Ishikawa (cell line): ENCODE measurements at regions not wholly inside any gene's neighbourhood (a gene's known extent, or its start where the extent isn't known, plus 50 kb on each side); places are given as distances from the start of the nearest gene placed in this dataset.

Experiments used
- CEBPB ChIP-seq: IDR thresholded peaks from 2 replicates; pipeline ENCODE4 v1.6.1; 2012
- CREB1 ChIP-seq: IDR thresholded peaks from 2 replicates; pipeline ENCODE4 v1.6.1; 2012; ENCODE audit warnings: low read depth
- EGR1 ChIP-seq: IDR thresholded peaks from 2 replicates; pipeline ENCODE4 v1.6.1; 2012
- EP300 ChIP-seq: IDR thresholded peaks from 2 replicates; pipeline ENCODE4 v1.6.1; 2012; ENCODE audit warnings: borderline replicate concordance
- FOXM1 ChIP-seq: IDR thresholded peaks from 2 replicates; pipeline ENCODE4 v1.6.1; 2012; ENCODE audit warnings: low read depth, borderline replicate concordance
- NFIC ChIP-seq: IDR thresholded peaks from 2 replicates; pipeline ENCODE4 v1.6.1; 2012
- RAD21 ChIP-seq: IDR thresholded peaks from 2 replicates; pipeline ENCODE4 v1.6.1; 2012; ENCODE audit warnings: low read depth
- TAF1 ChIP-seq: IDR thresholded peaks from 2 replicates; pipeline ENCODE4 v1.6.1; 2012; ENCODE audit warnings: low read depth, mild to moderate bottlenecking
- TCF12 ChIP-seq: IDR thresholded peaks from 2 replicates; pipeline ENCODE4 v1.6.1; 2012; ENCODE audit warnings: low read depth
- TEAD4 ChIP-seq: IDR thresholded peaks from 2 replicates; pipeline ENCODE4 v1.6.1; 2012
- YY1 ChIP-seq: IDR thresholded peaks from 2 replicates; pipeline ENCODE4 v1.6.1; 2012; ENCODE audit warnings: low read depth
- ZBTB7A ChIP-seq: IDR thresholded peaks from 2 replicates; pipeline ENCODE4 v1.6.1; 2012; ENCODE audit warnings: low read depth
- TF ChIP-seq, protein P1 (sequence below): IDR thresholded peaks from 2 replicates; pipeline ENCODE4 v1.6.1; 2012
- TF ChIP-seq, protein P2 (sequence below): IDR thresholded peaks from 2 replicates; pipeline ENCODE4 v1.6.1; 2012
- TF ChIP-seq, protein P3 (sequence below): IDR thresholded peaks from 2 replicates; pipeline ENCODE4 v1.6.1; 2012; ENCODE audit warnings: low read depth, mild to moderate bottlenecking

DNA sequence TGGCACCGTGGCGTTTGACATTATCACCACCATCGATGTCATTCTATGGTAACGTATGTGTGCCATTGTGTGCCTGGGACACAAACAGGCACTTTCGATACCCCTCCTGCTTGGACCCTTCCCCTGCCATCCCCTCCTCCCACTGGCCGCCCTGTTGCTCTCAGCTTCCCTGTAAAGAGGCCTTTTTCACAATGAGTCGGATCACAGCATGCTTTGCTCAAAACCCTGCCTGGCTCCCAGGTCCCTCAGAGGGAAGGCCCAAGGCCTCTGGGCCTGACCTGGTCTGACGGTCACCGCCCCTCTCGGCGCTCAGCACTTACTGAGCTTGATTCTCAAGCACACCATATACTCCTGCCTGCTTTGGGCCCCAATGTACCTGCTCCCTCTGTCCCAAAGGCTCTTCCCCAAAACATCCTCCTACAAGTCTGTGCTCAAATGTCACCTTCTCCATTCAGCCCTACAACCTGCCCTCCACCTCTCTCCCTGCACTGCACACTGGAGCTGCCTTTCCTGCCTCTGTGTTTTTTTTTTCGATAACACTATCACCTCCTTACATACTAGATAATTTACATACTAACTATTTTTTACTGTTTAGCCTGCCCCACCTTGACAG, 303.8 kb downstream of the SOX9 start:
- TF ChIP-seq TAF1 (no peak), CREB1 (no peak), EP300 (no peak), TCF12 (no peak), CEBPB (no peak), RAD21 (no peak), NFIC (no peak), ZBTB7A (no peak), TEAD4 (no peak), EGR1 (no peak), FOXM1 (no peak), YY1 (no peak)
- TF ChIP-seq, protein P1, sequence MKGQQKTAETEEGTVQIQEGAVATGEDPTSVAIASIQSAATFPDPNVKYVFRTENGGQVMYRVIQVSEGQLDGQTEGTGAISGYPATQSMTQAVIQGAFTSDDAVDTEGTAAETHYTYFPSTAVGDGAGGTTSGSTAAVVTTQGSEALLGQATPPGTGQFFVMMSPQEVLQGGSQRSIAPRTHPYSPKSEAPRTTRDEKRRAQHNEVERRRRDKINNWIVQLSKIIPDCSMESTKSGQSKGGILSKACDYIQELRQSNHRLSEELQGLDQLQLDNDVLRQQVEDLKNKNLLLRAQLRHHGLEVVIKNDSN = no peak
- TF ChIP-seq, protein P2, sequence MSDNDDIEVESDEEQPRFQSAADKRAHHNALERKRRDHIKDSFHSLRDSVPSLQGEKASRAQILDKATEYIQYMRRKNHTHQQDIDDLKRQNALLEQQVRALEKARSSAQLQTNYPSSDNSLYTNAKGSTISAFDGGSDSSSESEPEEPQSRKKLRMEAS = no peak
- TF ChIP-seq, protein P3, sequence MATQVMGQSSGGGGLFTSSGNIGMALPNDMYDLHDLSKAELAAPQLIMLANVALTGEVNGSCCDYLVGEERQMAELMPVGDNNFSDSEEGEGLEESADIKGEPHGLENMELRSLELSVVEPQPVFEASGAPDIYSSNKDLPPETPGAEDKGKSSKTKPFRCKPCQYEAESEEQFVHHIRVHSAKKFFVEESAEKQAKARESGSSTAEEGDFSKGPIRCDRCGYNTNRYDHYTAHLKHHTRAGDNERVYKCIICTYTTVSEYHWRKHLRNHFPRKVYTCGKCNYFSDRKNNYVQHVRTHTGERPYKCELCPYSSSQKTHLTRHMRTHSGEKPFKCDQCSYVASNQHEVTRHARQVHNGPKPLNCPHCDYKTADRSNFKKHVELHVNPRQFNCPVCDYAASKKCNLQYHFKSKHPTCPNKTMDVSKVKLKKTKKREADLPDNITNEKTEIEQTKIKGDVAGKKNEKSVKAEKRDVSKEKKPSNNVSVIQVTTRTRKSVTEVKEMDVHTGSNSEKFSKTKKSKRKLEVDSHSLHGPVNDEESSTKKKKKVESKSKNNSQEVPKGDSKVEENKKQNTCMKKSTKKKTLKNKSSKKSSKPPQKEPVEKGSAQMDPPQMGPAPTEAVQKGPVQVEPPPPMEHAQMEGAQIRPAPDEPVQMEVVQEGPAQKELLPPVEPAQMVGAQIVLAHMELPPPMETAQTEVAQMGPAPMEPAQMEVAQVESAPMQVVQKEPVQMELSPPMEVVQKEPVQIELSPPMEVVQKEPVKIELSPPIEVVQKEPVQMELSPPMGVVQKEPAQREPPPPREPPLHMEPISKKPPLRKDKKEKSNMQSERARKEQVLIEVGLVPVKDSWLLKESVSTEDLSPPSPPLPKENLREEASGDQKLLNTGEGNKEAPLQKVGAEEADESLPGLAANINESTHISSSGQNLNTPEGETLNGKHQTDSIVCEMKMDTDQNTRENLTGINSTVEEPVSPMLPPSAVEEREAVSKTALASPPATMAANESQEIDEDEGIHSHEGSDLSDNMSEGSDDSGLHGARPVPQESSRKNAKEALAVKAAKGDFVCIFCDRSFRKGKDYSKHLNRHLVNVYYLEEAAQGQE = no peak

DNA sequence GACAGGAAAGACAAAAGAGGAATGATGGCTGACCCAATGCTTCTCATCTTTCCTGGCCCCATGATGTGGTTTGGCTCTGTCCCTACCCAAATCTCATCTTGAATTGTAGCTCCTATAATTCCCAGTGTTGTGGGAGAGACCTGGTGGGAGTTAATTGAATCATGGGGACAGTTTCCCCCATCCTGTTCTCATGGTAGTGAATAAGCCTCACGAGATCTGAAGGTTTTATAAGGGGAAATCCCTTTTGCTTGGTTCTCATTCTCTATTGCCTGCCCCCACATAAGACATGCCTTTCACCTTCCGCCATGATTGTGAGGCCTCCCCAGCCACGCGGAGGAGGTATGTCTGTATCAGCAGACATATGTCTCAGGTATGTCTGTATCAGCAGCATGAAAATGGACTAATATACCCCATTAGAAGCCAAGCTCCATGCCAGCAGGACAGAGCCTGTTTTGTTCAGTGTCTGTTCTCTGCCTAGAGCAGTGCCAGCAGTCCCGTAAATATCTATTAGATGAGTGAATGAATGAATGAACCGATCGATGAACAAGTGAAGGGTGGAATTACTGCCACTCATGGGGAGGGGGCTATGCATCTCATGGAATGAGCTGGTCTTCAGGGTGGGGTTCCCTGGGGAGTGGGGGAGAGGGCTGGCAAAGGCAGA, 304.4 kb downstream of the SOX9 start:
- TF ChIP-seq ZBTB7A (no peak), NFIC (no peak), CEBPB (no peak), TEAD4 (no peak), TCF12 (no peak), RAD21 (no peak), EP300 (no peak), YY1 (no peak), FOXM1 (no peak), CREB1 (no peak), TAF1 (no peak)
- TF ChIP-seq, protein P1 = no peak
- TF ChIP-seq, protein P2 = no peak
- TF ChIP-seq, protein P3 = no peak

DNA sequence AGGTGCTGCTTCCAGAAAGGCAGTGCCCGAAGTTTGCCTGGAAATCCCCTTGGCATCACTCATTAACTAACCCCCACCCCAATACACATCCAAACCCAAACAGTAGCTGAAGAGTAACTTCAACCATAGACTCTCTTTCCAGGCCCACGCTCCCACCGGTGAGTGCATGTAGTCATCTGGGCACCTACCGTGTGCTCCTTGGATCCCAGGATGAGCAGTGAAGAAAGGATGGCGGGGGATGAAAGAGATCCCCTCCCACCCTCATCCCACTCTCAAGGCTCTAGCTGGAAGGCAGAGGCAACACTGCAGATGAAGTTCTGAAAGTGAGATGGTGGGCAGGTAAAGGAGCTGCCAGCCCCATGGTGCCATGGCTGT, 305.0 kb downstream of the SOX9 start:
- TF ChIP-seq, protein P2 = no peak
- TF ChIP-seq NFIC (no peak), TCF12 (no peak), ZBTB7A (no peak), EP300 (no peak), CREB1 (no peak)

DNA sequence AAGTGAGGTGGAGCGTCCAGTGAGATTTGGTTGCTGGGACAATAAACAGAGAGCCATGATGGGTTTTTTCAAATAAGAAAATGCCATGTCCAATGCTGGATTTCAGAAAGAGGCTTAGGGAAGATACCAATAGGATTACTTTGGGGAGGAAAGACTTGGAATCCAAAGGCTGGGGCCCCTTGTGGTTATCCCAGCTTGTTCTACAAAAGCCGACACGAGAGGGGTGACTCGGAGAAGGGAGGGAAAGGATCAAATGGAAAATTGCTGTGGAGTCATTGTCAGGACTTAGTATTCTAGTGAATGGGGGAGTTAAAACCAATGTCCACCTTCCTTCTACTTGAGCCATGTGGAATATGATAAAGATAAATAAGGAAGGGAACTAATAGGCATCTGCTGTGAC, 305.5 kb downstream of the SOX9 start:
- no peak for TF ChIP-seq CREB1
- no peak for TF ChIP-seq YY1
- TF ChIP-seq CEBPB = no peak

DNA sequence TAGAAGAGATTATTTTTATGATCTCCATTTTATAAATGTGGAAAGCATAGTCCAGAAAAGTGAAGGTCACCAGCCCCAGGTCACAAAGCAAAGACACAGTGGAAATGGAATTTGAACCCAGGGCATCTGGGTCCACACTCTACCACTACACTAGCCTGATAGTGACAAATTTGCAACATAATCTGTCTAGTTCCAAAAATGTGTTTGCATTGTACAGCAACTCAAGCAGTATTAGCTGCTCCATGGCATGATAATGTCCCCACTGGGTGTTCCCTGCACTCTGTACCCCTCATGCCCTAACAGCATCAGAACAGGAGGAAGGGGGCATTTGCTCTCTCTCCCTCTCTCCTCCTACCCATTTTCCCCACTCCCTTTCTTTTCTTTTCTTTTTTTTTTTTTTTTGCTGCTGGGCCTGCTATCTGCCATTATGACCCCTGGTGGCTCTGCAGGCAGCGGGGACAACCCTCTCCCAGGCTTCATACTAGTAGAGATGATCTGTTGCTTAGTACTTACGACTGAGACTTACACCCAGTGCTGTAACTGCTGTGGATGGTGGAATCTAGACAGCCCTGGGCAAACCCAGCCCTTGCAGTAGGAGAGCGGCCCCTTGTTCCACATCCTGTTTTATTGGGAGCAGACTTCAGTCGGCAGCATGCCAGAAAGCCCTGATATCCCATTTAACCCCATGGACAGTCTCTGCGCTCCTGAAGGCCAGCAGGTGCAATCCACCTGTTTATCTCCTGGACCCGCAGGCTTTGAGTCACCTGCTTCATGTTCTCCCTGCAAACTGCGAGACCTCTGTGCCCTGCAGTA, 306.3 kb downstream of the SOX9 start:
- TF ChIP-seq, protein P3 = no peak
- TF ChIP-seq RAD21 = no peak
- TF ChIP-seq, protein P1 = no peak
- TF ChIP-seq EP300 = no peak
- TF ChIP-seq NFIC = no peak
- TF ChIP-seq CEBPB = no peak
- TF ChIP-seq, protein P2 = no peak
- no peak for TF ChIP-seq YY1
- TF ChIP-seq ZBTB7A = no peak
- TF ChIP-seq TCF12 = no peak
- TF ChIP-seq TAF1 = no peak
- TF ChIP-seq CREB1 = no peak
- no peak for TF ChIP-seq EGR1
- no peak for TF ChIP-seq FOXM1
- TF ChIP-seq TEAD4 = no peak
